Neuronal stem cell (in vitro differentiated cells): ENCODE measurements at regions not wholly inside any gene's neighbourhood (a gene's known extent, or its start where the extent isn't known, plus 50 kb on each side); places are given as distances from the start of the nearest gene placed in this dataset.
A peak's percentile ranks its signal among the peaks of the same experiment; 100 is the strongest.

Experiments
- DNase-seq: peaks from one replicate; pipeline ENCODE4 v3.0.0-alpha.2; 2013; ENCODE audit warnings: low spot score
- H2AFZ ChIP-seq: one replicate; pipeline ENCODE4 v1.6.1; 2013; ENCODE audit warnings: mild to moderate bottlenecking, low read length, inconsistent platforms
- H2AK5ac ChIP-seq: 2 replicates; pipeline ENCODE4 v1.6.1; 2013; ENCODE audit warnings: low read depth, mild to moderate bottlenecking, inconsistent platforms, low read length, moderate library complexity, mixed read lengths
- H2BK120ac ChIP-seq: 2 replicates; pipeline ENCODE4 v1.6.1; 2013; ENCODE audit warnings: low read depth, mild to moderate bottlenecking, inconsistent platforms, low read length, moderate library complexity, mixed read lengths
- H2BK12ac ChIP-seq: one replicate; pipeline ENCODE4 v1.6.1; 2013; ENCODE audit warnings: low read length, inconsistent platforms
- H2BK15ac ChIP-seq: 2 replicates; pipeline ENCODE4 v1.6.1; 2013; ENCODE audit warnings: mild to moderate bottlenecking, low read length, inconsistent platforms, mixed read lengths
- H2BK5ac ChIP-seq: one replicate; pipeline ENCODE4 v1.6.1; 2013; ENCODE audit warnings: inconsistent platforms, mild to moderate bottlenecking, low read length, moderate library complexity
- H3K14ac ChIP-seq: one replicate; pipeline ENCODE4 v1.6.1; 2013; ENCODE audit warnings: low read length, inconsistent platforms
- H3K18ac ChIP-seq: 2 replicates; pipeline ENCODE4 v1.6.1; 2013; ENCODE audit warnings: low read length, inconsistent platforms
- H3K23ac ChIP-seq: 2 replicates; pipeline ENCODE4 v1.6.1; 2013; ENCODE audit warnings: low read depth, mild to moderate bottlenecking, mixed read lengths, low read length, inconsistent platforms; ENCODE audit not compliant: poor library complexity
- H3K27ac ChIP-seq: replicated peaks from 3 replicates; pipeline ENCODE4 v1.5.1; 2013; ENCODE audit warnings: low read length, inconsistent platforms
- H3K27me3 ChIP-seq, 3 experiments: 2 replicates each; pipeline ENCODE4 v1.6.1; 2013; ENCODE audit warnings: low read length in 3 of 3, mild to moderate bottlenecking in 2 of 3, inconsistent platforms in 1 of 3, low read depth in 1 of 3, mixed read lengths in 1 of 3, moderate library complexity in 1 of 3; ENCODE audit not compliant: control insufficient read depth in 3 of 3, insufficient read depth in 3 of 3
- H3K36me3 ChIP-seq, 2 donors: replicated peaks in 1 of 2; 2 replicates each; pipeline ENCODE4 v1.6.1; 2013; ENCODE audit warnings: low read length in 2 of 2; ENCODE audit not compliant: control insufficient read depth in 2 of 2, insufficient read depth in 2 of 2
- H3K4ac ChIP-seq: 2 replicates; pipeline ENCODE4 v1.6.1; 2013; ENCODE audit warnings: inconsistent platforms, mild to moderate bottlenecking, low read length, moderate library complexity
- H3K4me1 ChIP-seq, 2 donors: 1 replicate in 1 of 2; 2 replicates in 1 of 2; pipeline ENCODE4 v1.6.1; 2013; ENCODE audit warnings: low read length in 2 of 2, low read depth in 1 of 2; ENCODE audit not compliant: control insufficient read depth in 2 of 2, insufficient read depth in 1 of 2
- H3K4me2 ChIP-seq: one replicate; pipeline ENCODE4 v1.6.1; 2013; ENCODE audit warnings: mild to moderate bottlenecking, low read length, inconsistent platforms; ENCODE audit not compliant: insufficient read depth, poor library complexity, severe bottlenecking
- H3K4me3 ChIP-seq, 2 donors: 2 replicates each; pipeline ENCODE4 v1.5.1; 2013; ENCODE audit warnings: low read length in 2 of 2, mild to moderate bottlenecking in 2 of 2, inconsistent platforms in 1 of 2, moderate library complexity in 1 of 2
- H3K79me1 ChIP-seq: one replicate; pipeline ENCODE4 v1.6.1; 2013; ENCODE audit warnings: low read depth, mild to moderate bottlenecking, inconsistent platforms, low read length, moderate library complexity
- H3K9ac ChIP-seq: one replicate; pipeline ENCODE4 v1.6.1; 2013; ENCODE audit warnings: mild to moderate bottlenecking, low read depth, low read length, inconsistent platforms; ENCODE audit not compliant: poor library complexity
- H3K9me3 ChIP-seq, 2 donors: replicated peaks in 1 of 2; 2 replicates each; pipeline versions ENCODE3 to v1.6.1; 2013; ENCODE audit warnings: low read length in 2 of 2, mild to moderate bottlenecking in 2 of 2, inconsistent platforms in 1 of 2, low read depth in 1 of 2, mixed read lengths in 1 of 2, moderate library complexity in 1 of 2; ENCODE audit not compliant: control insufficient read depth in 2 of 2, insufficient read depth in 1 of 2
- H4K8ac ChIP-seq: one replicate; pipeline ENCODE4 v1.6.1; 2013; ENCODE audit warnings: low read depth, mild to moderate bottlenecking, inconsistent platforms, low read length, moderate library complexity
- H4K91ac ChIP-seq: one replicate; pipeline ENCODE4 v1.6.1; 2013; ENCODE audit warnings: low read length, low read depth, mild to moderate bottlenecking, inconsistent platforms; ENCODE audit not compliant: poor library complexity
- WGBS, 2 donors: extraction: QIAGEN DNeasy Blood & Tissue Kit; methylation state at CpG; one replicate each; pipeline ENCODE4 v1.1.7; 2013; ENCODE audit warnings: missing lambda C conversion rate in 2 of 2, mixed read lengths in 1 of 2; ENCODE audit not compliant: insufficient read length in 2 of 2, insufficient replicate concordance in 1 of 2; ENCODE audit errors: extremely low coverage in 2 of 2; 5-methylcytosine and 5-hydroxymethylcytosine counted together

GRCh38 chr2:236896688-236897087 is 189.0 kb upstream of the COPS8 start:
- H3K9ac ChIP-seq: no peak overlapping the region
- H3K9me3 ChIP-seq: peaks cover 0 to 7% of the 10 kb centered on the region in 2 donors
- no peak overlapping the region for H2BK5ac ChIP-seq
- WGBS, 2 donors: no CpG with 5 or more reads among the region's 5 CpGs
- H4K91ac ChIP-seq: no peak overlapping the region
- no peaks in the 10 kb centered on the region for H3K36me3 ChIP-seq
- H2BK15ac ChIP-seq: no peak overlapping the region
- H3K4me3 ChIP-seq: no peak overlapping the region
- no peak overlapping the region for H3K4me2 ChIP-seq
- no peak for DNase-seq
- no peak overlapping the region for H3K4ac ChIP-seq
- H3K79me1 ChIP-seq: no peaks in the 10 kb centered on the region
- peaks cover 6 to 33% of the 10 kb centered on the region in 2 donors for H3K4me1 ChIP-seq
- no peak overlapping the region for H2AFZ ChIP-seq
- H3K27me3 ChIP-seq: no peaks in the 10 kb centered on the region
- no peak overlapping the region for H3K23ac ChIP-seq
- no peak overlapping the region for H2AK5ac ChIP-seq
- H3K14ac ChIP-seq: no peak overlapping the region
- H4K8ac ChIP-seq: no peak overlapping the region
- no peak overlapping the region for H2BK12ac ChIP-seq
- H3K27ac ChIP-seq: no peak overlapping the region
- no peak overlapping the region for H3K18ac ChIP-seq
- no peak overlapping the region for H2BK120ac ChIP-seq

GRCh38 chr2:236899146-236899545 is 186.5 kb upstream of the COPS8 start:
- Histone ChIP-seq H3K36me3 (no peaks in the 10 kb centered on the region), H4K91ac (no peak overlapping the region), H2BK15ac (no peak overlapping the region), H3K23ac (no peak overlapping the region), H3K18ac (no peak overlapping the region), H3K14ac (no peak overlapping the region), H2BK120ac (no peak overlapping the region), H3K27ac (no peak overlapping the region), H2AK5ac (no peak overlapping the region), H2BK12ac (no peak overlapping the region), H4K8ac (no peak overlapping the region), H3K4me3 (no peak overlapping the region), H3K27me3 (no peaks in the 10 kb centered on the region), H3K4me2 (no peak overlapping the region), H3K79me1 (no peaks in the 10 kb centered on the region), H3K4ac (no peak overlapping the region), H2BK5ac (no peak overlapping the region), H3K9ac (no peak overlapping the region), H3K9me3 (peaks cover 0 to 7% of the 10 kb centered on the region in 2 donors), H3K4me1 (peaks cover 4 to 25% of the 10 kb centered on the region in 2 donors), H2AFZ (no peak overlapping the region)
- no peak for DNase-seq
- no CpG with 5 or more reads among the region's 6 CpGs for WGBS, 2 donors

GRCh38 chr2:236899950-236900640 is 185.6 kb upstream of the COPS8 start:
- Histone ChIP-seq H3K4me1 (peaks cover 6 to 25% of the 10 kb centered on the region in 2 donors), H2BK5ac (no peak overlapping the region), H3K9me3 (peaks cover 0 to 4% of the 10 kb centered on the region in 2 donors), H3K4ac (no peak overlapping the region), H3K4me2 (no peak overlapping the region), H3K27me3 (no peaks in the 10 kb centered on the region), H2BK120ac (no peak overlapping the region), H3K18ac (no peak overlapping the region), H3K27ac (no peak overlapping the region), H2AFZ (no peak overlapping the region), H2BK15ac (no peak overlapping the region), H3K23ac (no peak overlapping the region), H4K8ac (no peak overlapping the region), H4K91ac (no peak overlapping the region), H3K79me1 (no peaks in the 10 kb centered on the region), H3K14ac (no peak overlapping the region), H2BK12ac (peak overlapping the region; percentile 4), H3K4me3 (no peak overlapping the region), H3K36me3 (no peaks in the 10 kb centered on the region), H2AK5ac (no peak overlapping the region), H3K9ac (no peak overlapping the region)
- no CpG with 5 or more reads among the region's 6 CpGs for WGBS, 2 donors
- DNase-seq: no peak

DNA sequence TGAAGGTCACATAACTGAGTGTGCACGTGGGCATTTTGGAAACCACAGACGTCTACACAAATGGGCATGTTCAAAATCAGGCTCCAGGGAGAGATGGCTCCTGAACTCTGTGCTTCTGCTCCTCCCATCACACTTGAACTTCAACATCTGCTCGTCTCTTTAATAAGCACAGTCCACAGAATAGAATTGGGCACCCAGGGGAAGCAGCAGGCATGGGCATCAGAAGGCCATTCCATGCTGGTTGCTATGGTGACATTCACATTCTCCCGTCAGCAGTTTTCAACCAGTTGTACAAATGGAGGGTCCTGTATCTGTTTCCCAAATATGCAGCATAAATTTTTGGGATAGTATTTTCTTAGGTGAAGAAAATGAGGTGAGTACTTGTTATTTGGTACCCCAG is 183.7 kb upstream of the COPS8 start:
- no peak overlapping the region for H3K18ac ChIP-seq
- no peak overlapping the region for H4K8ac ChIP-seq
- no peak overlapping the region for H3K27ac ChIP-seq
- H3K36me3 ChIP-seq: no peaks in the 10 kb centered on the region
- no peaks in the 10 kb centered on the region for H3K79me1 ChIP-seq
- H3K9me3 ChIP-seq: no peaks in the 10 kb centered on the region
- no peaks in the 10 kb centered on the region for H3K27me3 ChIP-seq
- H3K9ac ChIP-seq: no peak overlapping the region
- no peak for DNase-seq
- no peak overlapping the region for H2BK15ac ChIP-seq
- H3K23ac ChIP-seq: no peak overlapping the region
- H2BK12ac ChIP-seq: no peak overlapping the region
- H2BK5ac ChIP-seq: no peak overlapping the region
- no peak overlapping the region for H3K4me2 ChIP-seq
- no peak overlapping the region for H2BK120ac ChIP-seq
- no peak overlapping the region for H2AK5ac ChIP-seq
- no peak overlapping the region for H3K4ac ChIP-seq
- peaks cover 6 to 27% of the 10 kb centered on the region in 2 donors for H3K4me1 ChIP-seq
- H3K4me3 ChIP-seq: no peak overlapping the region
- H2AFZ ChIP-seq: no peak overlapping the region
- no peak overlapping the region for H3K14ac ChIP-seq
- WGBS, 2 donors: no CpG with 5 or more reads among the region's 4 CpGs
- H4K91ac ChIP-seq: no peak overlapping the region
